ENCODE measurements at regions not wholly inside any gene's neighbourhood (a gene's known extent, or its start where the extent isn't known, plus 50 kb on each side); places are given as distances from the start of the nearest gene placed in this dataset.

DNA sequence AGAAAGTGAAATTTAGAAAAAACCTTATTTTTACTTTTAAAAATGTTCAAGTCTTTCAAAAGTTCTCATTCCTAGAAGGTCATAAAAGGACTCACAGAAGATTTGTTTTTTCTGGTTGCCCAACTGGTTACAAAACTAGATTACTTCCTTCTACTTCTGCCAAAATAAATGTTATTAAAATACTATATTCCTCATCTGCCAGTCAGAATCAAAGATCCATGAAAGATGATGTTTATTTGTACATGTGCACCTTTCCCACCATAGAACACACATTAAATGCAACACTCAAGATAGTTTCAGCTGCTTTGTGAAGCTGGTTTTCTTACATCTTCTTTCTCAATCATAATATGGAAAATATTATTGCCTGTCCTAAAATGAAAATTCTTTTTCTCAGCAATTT, 465.4 kb downstream of the ETV1 start:
- H3K4me3 ChIP-seq (ENCODE audit: low read depth, low read length), result no peak overlapping the region
- DNase-seq (ENCODE audit: low read depth), result no peak
- TF ChIP-seq, protein P1, sequence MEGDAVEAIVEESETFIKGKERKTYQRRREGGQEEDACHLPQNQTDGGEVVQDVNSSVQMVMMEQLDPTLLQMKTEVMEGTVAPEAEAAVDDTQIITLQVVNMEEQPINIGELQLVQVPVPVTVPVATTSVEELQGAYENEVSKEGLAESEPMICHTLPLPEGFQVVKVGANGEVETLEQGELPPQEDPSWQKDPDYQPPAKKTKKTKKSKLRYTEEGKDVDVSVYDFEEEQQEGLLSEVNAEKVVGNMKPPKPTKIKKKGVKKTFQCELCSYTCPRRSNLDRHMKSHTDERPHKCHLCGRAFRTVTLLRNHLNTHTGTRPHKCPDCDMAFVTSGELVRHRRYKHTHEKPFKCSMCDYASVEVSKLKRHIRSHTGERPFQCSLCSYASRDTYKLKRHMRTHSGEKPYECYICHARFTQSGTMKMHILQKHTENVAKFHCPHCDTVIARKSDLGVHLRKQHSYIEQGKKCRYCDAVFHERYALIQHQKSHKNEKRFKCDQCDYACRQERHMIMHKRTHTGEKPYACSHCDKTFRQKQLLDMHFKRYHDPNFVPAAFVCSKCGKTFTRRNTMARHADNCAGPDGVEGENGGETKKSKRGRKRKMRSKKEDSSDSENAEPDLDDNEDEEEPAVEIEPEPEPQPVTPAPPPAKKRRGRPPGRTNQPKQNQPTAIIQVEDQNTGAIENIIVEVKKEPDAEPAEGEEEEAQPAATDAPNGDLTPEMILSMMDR (IDR thresholded peaks at IDR 0.05; ENCODE audit: insufficient read depth, low read length), result no peak

DNA sequence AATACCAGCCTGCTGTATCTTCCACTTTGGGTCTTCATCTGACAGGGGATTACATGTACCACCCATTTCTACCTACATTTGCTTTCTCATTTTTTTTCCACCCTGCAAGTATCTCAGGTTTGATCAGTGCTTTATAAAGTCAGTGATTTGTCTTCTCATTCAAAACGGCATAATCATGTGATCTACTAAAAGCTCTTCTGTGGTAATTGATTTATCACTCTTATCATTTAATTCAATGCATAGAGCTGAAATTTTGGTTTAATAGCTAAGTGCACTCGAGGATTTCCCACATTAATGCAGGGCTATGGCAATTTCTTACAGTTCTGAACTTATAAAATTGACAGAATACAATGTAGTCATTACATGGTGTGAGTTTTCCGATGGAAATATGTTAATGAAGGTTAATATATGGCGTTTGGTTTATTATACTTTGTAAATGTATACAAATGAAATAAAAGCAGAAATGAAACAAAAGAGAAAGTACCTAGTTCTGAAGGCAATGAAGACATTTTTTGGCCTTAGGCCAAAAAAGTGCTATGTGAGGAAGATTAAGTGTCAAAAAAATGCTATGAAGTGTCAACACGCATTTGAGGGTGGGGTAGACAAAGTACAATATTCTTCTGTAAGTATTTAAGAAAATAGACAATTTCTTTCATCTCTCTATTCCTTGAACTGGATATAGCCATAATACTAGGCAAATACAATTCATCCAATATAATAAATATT, 457.3 kb downstream of the ETV1 start:
- DNase-seq (ENCODE audit: low read depth), result peak; percentile 7
- no peak overlapping the region for H3K4me3 ChIP-seq (ENCODE audit: low read depth, low read length)
- TF ChIP-seq, protein P1 (IDR thresholded peaks at IDR 0.05; ENCODE audit: insufficient read depth, low read length), result no peak

DNA sequence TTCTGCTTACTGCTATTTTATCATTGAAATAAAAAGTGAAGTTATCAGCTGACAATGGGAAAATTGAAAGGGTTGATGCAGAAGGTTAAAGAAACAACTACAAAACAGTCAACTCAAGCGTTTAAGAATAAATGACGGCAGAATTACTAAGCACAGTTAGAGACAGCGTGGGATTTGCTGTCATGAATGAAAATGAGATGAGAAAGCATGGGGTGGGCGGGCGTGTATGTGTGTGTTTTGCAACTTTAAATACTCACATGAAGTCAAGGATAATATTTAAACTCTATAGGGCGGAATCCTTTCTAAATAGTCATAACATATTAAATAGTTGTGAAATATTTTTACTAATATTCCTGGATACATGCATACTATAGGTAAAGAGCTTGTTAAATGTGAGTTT, 450.8 kb downstream of the ETV1 start:
- TF ChIP-seq, protein P1 (IDR thresholded peaks at IDR 0.05; ENCODE audit: insufficient read depth, low read length), result no peak
- H3K4me3 ChIP-seq (ENCODE audit: low read depth, low read length), result no peak overlapping the region
- no peak for DNase-seq (ENCODE audit: low read depth)

DNA sequence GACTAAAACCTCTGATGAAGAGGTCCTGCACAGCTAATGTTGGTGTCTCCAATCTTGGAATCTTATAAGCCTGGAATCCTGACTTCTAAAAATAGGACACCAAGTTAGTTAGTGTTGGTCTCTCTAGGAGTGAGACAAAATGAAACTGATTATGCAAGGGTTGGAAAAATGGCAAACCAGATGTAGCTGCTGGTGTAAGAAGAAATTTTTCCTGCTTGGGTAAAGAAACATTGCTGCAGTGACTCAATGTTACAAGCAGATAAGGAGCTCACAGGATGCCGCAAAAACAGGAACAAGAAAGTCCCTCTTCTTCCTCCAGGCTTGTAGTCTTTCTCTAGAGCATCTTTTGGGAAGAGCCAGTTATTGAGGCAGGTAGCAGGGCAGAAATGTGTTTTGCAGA, 449.0 kb downstream of the ETV1 start:
- H3K4me3 ChIP-seq (ENCODE audit: low read depth, low read length), result no peak overlapping the region
- TF ChIP-seq, protein P1 (IDR thresholded peaks at IDR 0.05; ENCODE audit: insufficient read depth, low read length), result no peak
- peak; percentile 78 for DNase-seq (ENCODE audit: low read depth)

DNA sequence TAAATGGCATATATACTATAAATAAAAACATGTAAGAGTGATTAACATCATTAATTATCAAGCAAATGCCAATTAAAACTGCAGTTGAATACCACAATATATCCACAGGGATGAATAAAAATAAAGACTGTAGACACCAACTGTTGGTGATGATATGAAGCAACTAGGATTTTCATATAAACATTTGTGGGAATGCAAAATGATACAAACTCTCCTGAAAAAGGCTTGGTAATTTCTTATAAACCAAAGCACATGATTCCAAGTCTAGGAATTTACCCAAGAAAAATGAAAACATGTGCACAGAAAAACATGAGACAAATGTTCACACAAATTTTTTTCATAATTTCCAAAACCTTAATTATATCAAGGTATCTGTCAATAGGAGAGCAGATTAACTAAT, 448.1 kb downstream of the ETV1 start:
- no peak overlapping the region for H3K4me3 ChIP-seq (ENCODE audit: low read depth, low read length)

DNA sequence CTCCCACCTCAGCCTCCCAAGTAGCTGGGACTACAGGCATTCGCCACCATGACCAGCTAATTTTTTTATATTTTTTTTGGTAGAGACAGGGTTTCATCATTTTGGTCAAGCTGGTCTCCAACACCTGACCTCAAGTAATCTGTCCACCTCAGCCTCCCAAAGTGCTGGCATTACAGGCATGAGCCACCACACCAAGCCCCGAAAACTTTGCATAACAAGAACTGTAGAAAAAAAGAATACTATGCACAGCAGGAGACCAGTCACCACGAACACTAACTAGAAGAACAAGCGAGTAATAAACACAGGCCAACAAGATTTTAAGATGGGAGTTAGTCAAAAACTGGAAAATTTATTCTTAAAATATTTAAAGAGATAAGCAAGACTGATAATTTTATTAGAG, 447.0 kb downstream of the ETV1 start:
- H3K4me3 ChIP-seq (ENCODE audit: low read depth, low read length), result no peak overlapping the region
- DNase-seq (ENCODE audit: low read depth), result no peak
- TF ChIP-seq, protein P1 (IDR thresholded peaks at IDR 0.05; ENCODE audit: insufficient read depth, low read length), result no peak

More for the DNA sequence above, 448.1 kb downstream of the ETV1 start:
- TF ChIP-seq, protein P1 (IDR thresholded peaks at IDR 0.05; ENCODE audit: insufficient read depth, low read length), result no peak
- no peak for DNase-seq (ENCODE audit: low read depth)

DNA sequence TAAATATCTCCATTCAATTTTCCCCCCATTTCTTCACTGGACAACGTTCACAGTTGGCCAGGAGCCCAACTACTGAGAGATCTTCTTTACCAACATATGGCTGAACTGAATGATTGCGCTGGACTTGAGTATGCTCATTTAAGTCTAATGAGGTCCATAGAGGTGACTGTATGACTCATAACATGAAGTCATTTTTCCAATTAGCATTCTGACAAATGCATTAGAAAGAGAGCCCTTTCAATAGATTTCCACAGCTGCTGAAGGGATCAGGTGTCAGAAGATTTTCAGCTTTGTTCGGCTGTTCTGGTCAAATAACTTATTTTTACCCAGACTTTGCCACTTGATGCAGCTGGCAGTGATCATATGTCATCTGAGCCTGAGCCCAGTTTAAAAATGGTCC, 438.0 kb downstream of the ETV1 start:
- TF ChIP-seq, protein P1 (IDR thresholded peaks at IDR 0.05; ENCODE audit: insufficient read depth, low read length), result no peak
- DNase-seq (ENCODE audit: low read depth), result no peak

More for the DNA sequence above, 438.0 kb downstream of the ETV1 start:
- no peak overlapping the region for H3K4me3 ChIP-seq (ENCODE audit: low read depth, low read length)
